Stimulated activated CD4-positive, alpha-beta T cell treated with anti-CD3 and anti-CD28 coated beads, Interleukin-4, amount 100 ng/mL, for 48 hours (primary cell): ENCODE measurements at regions not wholly inside any gene's neighbourhood (a gene's known extent, or its start where the extent isn't known, plus 50 kb on each side); places are given as distances from the start of the nearest gene placed in this dataset.

Experiments used
- DNase-seq, 2 donors: peaks; one replicate each; pipeline ENCODE4 v3.0.0-alpha.2; 2020; ENCODE audit warnings: low read depth in 2 of 2

DNA sequence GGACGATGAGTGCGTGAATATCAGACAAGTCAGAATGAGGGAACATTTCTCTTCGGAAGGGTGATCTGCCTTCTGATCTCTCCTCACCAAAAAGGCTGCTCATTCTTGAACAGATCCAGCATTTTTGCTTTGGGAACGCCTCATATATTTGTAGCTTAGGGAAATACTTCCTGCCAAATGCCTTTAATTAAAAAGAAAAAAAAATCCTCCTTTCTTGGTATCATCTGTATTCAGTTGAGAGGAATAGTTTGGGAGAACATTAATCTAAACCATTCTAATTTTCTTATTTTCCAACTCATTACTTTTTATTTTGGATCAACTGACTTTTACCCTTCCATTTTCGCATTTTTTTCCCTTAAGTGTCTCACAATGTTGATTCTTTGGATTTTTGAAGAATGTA lies 163.4 kb downstream of the SNX18 start:
- no peak for DNase-seq

DNA sequence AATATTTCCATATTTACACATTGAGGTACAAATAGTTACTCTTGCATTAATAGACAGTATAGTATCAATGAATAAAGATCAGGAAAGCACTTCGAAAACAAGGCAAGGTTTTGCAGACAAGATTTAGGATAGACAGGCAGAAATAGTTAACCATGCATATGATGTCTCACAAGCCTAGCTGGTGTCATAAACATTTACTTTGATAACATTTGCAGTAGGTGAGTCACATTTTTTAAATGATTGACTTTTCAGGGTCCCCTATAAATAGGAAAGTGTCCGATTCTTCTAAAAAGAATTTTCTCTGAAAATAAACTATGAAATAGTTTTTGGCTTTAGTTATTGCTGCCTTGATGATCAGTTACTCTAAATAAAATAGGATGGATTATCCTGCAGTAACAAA lies 162.1 kb downstream of the SNX18 start:
- no peak for DNase-seq

- DNase-seq = no peak
Measured at GRCh38 chr5:54678737-54679136, 161.2 kb downstream of the SNX18 start.

DNA sequence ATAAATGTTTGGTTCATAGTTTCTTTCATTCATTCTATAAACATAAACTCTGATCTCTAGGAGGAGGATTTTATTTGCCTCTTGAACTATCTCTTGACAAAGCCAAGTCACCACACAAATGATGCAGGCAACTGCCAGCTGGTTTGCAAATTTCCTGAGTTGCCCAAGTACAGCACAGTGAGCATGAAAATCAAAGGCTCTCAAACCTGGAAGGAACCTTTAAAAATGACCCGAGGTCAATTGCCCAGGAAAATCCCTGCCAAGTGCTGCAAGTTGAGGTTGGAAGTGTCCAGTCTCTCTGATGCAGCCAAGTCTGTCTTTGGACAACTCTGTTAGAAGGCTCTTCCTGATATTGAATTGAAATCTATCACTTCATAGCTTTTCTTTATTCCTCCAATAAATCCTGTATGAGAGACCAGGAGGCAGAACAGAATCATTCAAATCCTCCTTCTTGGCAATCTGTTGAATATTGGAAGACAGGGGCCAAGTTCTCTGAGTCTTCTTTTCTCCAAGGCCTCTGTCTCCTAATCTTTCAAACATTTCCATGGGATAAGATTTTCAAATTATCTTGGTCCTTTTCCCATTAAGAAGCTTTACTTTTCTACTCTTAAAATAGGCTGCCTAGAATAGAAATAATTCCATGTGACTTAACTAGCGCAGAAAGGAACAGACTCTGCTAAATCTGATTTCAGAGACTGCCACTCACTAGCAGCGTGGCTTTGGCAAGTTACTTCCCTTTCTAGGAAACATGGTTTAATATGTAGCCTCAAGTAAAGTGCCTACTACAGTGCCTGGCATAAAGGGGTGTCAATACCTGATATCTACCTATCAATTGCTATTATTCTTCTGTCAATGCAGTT lies 159.2 kb downstream of the SNX18 start:
- no peak for DNase-seq

GRCh38 chr5:54673523-54674225 lies 156.1 kb downstream of the SNX18 start:
- peak in 1 of 2 donors; percentile 13 for DNase-seq

GRCh38 chr5:54672871-54673270 lies 155.3 kb downstream of the SNX18 start:
- no peak for DNase-seq

DNA sequence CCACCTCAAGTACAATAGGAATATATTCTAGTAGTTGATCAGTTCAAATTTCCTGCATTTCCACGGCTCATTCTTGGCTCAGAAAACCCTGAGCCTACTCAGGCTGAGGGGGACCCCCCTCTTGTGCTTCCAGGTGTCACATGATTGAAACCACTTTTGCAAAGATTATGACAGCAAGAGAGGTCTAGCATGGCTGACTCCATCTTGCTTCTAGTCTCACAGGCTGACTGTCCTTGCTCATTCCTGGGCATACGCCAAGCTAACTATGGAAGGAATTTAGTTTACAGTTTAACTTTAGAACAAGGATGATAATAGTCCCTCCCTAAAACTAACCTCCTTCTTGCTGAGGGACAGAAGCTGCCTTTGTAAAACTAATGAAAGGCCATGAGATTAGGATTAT lies 154.1 kb downstream of the SNX18 start:
- DNase-seq = no peak

GRCh38 chr5:54671111-54671531 lies 153.6 kb downstream of the SNX18 start:
- no peak for DNase-seq

GRCh38 chr5:54670281-54670680 lies 152.7 kb downstream of the SNX18 start:
- no peak for DNase-seq

DNA sequence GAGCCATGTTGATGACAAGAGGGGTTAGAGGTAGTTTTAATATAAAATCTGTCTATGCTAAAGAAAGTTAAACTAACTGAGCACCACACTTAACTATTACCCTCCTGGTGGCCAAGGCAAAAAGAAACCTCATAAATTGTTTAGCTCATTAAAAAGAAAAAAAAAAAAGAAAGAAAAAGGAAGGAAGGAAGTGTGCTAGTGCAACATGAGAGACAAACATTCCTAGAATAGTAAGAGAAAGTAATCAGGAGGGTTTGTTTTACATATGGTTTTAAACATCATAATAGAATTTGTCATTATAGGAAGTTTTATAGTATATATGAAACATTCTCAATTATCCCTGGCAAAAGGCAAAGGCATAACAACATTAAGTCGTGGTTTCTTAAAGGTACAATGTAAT lies 152.3 kb downstream of the SNX18 start:
- DNase-seq = no peak

DNA sequence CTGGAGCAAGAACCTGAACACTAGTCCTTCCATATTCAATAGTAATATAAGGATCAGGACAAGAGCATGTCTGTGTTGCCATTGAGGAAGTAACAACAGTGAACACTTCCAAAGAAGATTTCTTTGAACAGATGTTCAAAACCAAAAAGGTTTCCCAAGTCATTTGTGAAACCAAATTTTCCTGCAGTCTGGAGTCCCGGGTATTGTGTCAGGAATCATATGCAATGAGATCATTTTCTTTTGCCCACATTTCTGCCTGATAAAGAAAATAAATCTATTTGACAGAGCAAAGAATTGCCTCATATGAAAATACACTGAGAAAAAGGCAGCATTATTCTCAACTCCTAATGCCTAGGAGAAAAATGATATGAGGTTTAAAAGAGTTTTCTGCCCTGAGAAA lies 151.7 kb downstream of the SNX18 start:
- DNase-seq = no peak

- no peak for DNase-seq
Measured at GRCh38 chr5:54668096-54668495, 150.5 kb downstream of the SNX18 start.

DNA sequence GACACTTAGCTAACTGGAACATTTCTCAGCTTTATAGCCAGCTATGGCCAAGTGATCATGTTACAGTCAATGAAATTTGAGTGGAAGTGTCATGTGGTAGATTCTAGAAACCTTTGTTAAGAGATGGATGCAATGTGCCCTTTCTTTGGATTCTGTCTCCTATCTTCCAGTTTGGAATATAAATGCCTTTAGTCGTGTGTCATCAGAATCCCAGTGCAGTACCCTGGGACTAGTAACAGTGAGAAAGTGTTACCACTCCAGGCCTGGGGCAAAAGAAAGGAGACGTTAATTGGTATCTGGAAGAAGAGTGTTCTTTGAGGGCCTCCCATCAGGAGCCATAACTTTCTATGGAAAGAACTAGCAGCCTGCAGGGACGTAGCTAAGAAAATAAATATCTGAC lies 149.6 kb downstream of the SNX18 start:
- DNase-seq = no peak

- DNase-seq = no peak
Measured at GRCh38 chr5:54663866-54664265, 146.3 kb downstream of the SNX18 start.

DNA sequence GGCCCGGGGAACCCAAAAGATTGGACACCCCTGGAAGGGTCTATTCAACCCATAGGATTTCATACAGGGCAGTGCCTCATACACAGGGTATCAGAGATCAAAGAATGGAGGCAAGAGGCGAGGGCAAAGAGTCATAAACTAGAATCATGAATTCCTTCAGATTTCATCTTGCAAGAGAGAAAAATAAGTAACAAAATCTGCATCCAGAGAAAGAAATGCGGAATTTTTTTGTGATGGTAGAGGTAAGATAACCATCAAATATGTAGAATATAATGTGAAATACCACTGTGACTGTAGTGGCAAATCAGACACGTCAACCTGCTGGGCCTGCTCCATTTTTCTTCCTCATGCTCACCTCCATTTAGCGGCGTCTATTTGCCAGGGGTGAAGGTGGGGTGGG lies 143.6 kb downstream of the SNX18 start:
- no peak for DNase-seq

DNA sequence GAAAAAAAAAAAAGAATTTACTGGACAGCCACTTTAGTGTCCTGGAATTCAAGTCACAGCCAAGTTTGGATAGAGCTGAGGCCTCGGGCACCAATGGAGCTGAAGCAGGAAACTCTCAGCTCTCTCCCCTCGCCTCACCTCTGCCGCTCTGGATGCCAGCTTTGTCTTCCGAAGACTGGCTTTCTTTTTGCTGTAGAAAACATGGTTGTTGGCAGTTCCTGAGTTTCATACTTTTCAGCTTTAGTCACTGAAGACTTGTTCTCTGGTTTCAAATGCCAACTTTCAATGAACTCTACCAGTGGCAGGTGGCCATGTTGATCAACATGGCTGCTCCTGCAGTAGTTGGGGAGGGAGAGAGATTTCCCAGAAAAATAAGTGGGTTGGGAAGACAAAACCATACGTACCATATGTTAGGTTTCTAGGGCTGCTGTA lies 142.2 kb downstream of the SNX18 start:
- no peak for DNase-seq

GRCh38 chr5:54658010-54658409 lies 140.5 kb downstream of the SNX18 start:
- no peak for DNase-seq

DNA sequence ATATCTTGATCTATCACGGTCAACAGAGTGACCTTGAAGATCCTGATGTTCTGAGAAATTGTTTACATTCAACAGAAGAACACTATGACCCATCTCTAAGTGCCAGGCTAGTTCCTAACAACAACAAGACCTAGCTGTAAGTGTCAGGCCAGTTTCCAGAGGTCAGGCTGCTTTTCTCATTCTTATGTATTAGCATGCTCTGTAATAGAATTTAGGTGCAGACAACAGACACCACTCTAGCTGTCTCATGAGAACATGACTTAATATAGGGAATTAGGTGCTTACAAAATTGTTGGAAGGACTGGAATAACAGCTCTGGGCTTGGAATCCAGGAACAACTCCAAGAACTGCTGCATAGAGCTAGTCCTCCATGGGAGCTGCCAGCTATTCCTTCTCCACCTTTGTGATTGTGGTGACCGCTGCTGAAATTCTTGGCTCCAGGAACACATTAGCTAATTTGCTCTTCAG lies 138.7 kb downstream of the SNX18 start:
- DNase-seq = no peak

DNA sequence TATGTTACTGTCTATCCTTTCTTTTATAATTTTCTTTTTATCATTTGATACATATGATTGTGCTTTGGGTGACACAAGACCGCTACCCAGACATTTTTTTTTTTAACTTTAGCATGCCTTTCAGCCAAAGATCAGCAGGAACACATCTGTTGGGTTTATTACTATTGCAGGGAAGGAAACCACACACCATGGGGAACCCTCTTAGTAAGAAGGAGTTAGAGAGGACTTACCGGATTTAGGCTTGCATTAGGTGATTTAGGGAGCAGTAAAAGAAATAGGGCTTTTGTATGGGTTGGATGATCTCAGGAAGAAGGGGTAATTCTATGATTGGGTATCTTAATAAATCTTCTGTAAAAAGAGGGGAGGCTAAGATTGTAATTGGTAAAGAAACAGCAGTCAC lies 138.2 kb downstream of the SNX18 start:
- no peak for DNase-seq

DNA sequence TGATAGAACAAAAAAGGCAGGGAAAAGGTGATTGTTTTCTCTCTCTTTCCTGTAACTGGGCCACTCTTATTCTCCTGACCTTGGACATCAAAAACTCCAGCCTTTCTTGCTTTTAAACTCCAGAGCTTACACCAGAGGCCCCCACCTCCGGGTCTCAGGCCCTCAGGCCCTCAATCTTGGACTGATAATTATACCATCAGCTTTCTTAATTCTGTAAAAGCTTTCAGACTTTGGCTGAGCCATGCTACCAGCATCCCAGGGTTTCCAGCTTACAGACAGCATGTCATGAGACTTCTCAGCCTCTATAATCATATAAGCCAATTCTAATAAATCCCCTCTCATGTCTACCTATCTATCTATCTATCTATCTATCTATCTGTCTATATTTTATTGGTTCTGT lies 137.7 kb downstream of the SNX18 start:
- no peak for DNase-seq

GRCh38 chr5:54653956-54654614 lies 136.5 kb downstream of the SNX18 start:
- DNase-seq = no peak

GRCh38 chr5:54651482-54652076 lies 134.0 kb downstream of the SNX18 start:
- DNase-seq = no peak
